ENCODE measurements at regions not wholly inside any gene's neighbourhood (a gene's known extent, or its start where the extent isn't known, plus 50 kb on each side); places are given as distances from the start of the nearest gene placed in this dataset.

DNA sequence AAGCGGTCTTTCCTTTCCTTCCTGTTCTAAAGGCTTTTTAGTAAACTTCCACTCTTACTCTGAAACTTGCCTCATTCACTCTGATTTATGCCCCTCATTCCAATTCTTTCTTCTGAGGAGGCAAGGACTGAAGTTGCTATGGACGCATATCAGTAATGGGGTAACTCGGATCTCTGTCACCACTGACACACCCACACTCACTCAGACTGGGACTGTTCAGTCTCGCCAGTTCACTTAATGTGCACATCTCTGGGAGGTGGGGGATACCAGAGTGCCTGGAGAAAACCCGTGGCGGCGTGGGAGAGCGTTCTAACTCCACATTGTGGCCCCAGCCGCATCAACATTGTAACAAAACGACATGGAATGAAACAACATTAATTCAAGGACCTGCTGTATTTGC is 1139.3 kb upstream of the CELF2 start:
- Histone ChIP-seq H3K27me3 (ENCODE audit: insufficient read depth, insufficient read length) (no peaks in the 10 kb centered on the region), H3K9me3 (ENCODE audit: insufficient read depth, low read length) (no peaks in the 10 kb centered on the region), H3K9ac (ENCODE audit: insufficient read length, low read depth) (no peak overlapping the region), H3K36me3 (ENCODE audit: insufficient read depth, insufficient read length, low read length) (no peaks in the 10 kb centered on the region), H3K4me1 (ENCODE audit: insufficient read depth, insufficient read length) (no peaks in the 10 kb centered on the region), H3K4me3 (ENCODE audit: insufficient read length, low read depth) (no peak overlapping the region)
- no peak for TF ChIP-seq SUZ12 (IDR thresholded peaks at IDR 0.05; ENCODE audit: extremely low read depth, insufficient read depth, insufficient read length)
- no peak for TF ChIP-seq ZNF274 (IDR thresholded peaks at IDR 0.05; ENCODE audit: low read depth, low read length)
- TF ChIP-seq YY1 (IDR thresholded peaks at IDR 0.05; ENCODE audit: insufficient read depth, insufficient read length): no peak
- no peak for DNase-seq (ENCODE audit: low read depth, low spot score)

DNA sequence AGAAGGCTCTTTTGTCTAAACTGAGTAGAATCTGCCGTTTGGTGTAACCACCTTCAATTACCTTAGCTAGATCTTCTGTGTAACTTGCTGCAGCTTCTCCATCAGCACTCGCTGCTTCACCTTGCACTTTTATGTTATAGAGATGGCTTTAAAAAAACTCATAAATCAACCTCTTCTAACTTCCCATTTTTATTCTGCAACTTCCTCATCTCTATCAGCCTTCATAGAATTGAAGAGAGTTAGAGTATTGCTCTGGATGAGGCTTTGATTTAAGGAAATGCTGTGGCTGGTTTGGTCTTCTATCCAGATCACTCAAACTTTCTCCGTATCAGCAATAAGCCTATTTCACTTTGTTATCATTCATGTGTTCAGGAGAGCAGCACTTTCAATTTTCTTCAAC is 1131.9 kb upstream of the CELF2 start:
- no peak for DNase-seq (ENCODE audit: low read depth, low spot score)
- Histone ChIP-seq H3K9ac (ENCODE audit: insufficient read length, low read depth) (no peak overlapping the region), H3K36me3 (ENCODE audit: insufficient read depth, insufficient read length, low read length) (no peaks in the 10 kb centered on the region), H3K27me3 (ENCODE audit: insufficient read depth, insufficient read length) (no peaks in the 10 kb centered on the region), H3K4me3 (ENCODE audit: insufficient read length, low read depth) (no peak overlapping the region), H3K9me3 (ENCODE audit: insufficient read depth, low read length) (no peaks in the 10 kb centered on the region), H3K4me1 (ENCODE audit: insufficient read depth, insufficient read length) (no peaks in the 10 kb centered on the region)
- TF ChIP-seq YY1 (IDR thresholded peaks at IDR 0.05; ENCODE audit: insufficient read depth, insufficient read length): no peak
- TF ChIP-seq SUZ12 (IDR thresholded peaks at IDR 0.05; ENCODE audit: extremely low read depth, insufficient read depth, insufficient read length): no peak
- no peak for TF ChIP-seq ZNF274 (IDR thresholded peaks at IDR 0.05; ENCODE audit: low read depth, low read length)

DNA sequence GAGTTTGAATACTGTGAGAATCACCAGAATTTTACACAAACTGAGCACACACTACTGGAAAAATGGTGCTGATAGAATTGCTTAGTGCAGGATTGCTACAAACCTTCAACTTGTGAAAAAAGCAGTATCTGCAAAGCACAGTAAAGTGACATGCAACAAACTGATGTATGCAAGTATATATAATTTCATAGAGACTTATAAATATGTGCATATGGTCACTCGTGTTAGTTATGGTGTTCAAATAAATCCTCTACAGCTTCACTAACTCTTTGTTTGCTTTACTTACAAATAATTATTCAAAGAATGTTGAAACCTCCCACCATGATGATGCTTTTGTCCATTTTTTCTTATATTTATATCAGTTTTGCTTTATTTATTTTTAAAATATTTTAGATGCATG is 1130.9 kb upstream of the CELF2 start:
- H3K4me1 ChIP-seq (ENCODE audit: insufficient read depth, insufficient read length): no peaks in the 10 kb centered on the region
- TF ChIP-seq ZNF274 (IDR thresholded peaks at IDR 0.05; ENCODE audit: low read depth, low read length): no peak
- no peak for TF ChIP-seq SUZ12 (IDR thresholded peaks at IDR 0.05; ENCODE audit: extremely low read depth, insufficient read depth, insufficient read length)
- TF ChIP-seq YY1 (IDR thresholded peaks at IDR 0.05; ENCODE audit: insufficient read depth, insufficient read length): no peak
- no peak overlapping the region for H3K9ac ChIP-seq (ENCODE audit: insufficient read length, low read depth)
- no peaks in the 10 kb centered on the region for H3K27me3 ChIP-seq (ENCODE audit: insufficient read depth, insufficient read length)
- H3K9me3 ChIP-seq (ENCODE audit: insufficient read depth, low read length): no peaks in the 10 kb centered on the region
- no peak overlapping the region for H3K4me3 ChIP-seq (ENCODE audit: insufficient read length, low read depth)
- no peak for DNase-seq (ENCODE audit: low read depth, low spot score)
- no peaks in the 10 kb centered on the region for H3K36me3 ChIP-seq (ENCODE audit: insufficient read depth, insufficient read length, low read length)

DNA sequence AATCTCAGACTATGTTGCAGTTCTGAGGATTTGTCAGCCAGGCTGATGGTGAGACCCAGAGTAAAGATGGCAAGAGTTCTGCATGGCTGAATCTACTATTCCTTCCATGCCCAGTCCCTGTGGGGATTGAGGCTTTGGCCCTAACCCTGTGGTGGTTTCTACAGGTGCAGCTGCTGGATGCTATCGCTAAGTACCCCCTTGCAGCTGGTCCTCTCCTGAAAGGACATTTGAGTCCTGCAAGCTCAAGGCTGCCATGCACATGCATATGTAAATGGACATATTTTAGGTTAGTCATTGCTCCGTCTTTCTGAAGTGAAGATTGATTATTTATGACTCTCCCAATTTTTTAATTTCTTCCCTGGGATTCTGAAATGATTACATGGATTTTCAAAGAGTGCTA is 1122.2 kb upstream of the CELF2 start:
- no peak for TF ChIP-seq SUZ12 (IDR thresholded peaks at IDR 0.05; ENCODE audit: extremely low read depth, insufficient read depth, insufficient read length)
- TF ChIP-seq ZNF274 (IDR thresholded peaks at IDR 0.05; ENCODE audit: low read depth, low read length): no peak
- no peak for TF ChIP-seq YY1 (IDR thresholded peaks at IDR 0.05; ENCODE audit: insufficient read depth, insufficient read length)

DNA sequence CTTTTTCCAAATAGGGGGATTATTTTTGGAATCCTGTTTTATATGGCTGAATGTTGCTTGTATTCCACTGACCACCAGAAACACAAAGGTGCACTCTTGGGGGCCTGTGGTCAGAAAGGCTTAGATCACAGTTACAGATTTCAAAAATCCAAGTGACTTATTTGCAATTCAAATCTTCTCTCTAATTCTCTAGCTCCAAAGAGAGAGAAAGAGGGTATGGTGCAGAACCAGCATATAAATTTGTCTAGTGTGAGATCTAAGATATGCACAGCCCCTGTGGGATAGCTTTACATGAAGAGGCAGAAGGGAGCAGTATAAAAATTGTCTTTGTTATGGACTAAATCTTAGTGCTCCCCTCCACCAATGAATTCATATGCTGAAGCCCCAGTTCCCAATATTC is 1121.7 kb upstream of the CELF2 start:
- Histone ChIP-seq H3K27me3 (ENCODE audit: insufficient read depth, insufficient read length) (no peaks in the 10 kb centered on the region), H3K4me3 (ENCODE audit: insufficient read length, low read depth) (no peak overlapping the region), H3K36me3 (ENCODE audit: insufficient read depth, insufficient read length, low read length) (no peaks in the 10 kb centered on the region), H3K9ac (ENCODE audit: insufficient read length, low read depth) (no peak overlapping the region), H3K9me3 (ENCODE audit: insufficient read depth, low read length) (no peaks in the 10 kb centered on the region), H3K4me1 (ENCODE audit: insufficient read depth, insufficient read length) (no peaks in the 10 kb centered on the region)
- TF ChIP-seq YY1 (IDR thresholded peaks at IDR 0.05; ENCODE audit: insufficient read depth, insufficient read length) (no peak), SUZ12 (IDR thresholded peaks at IDR 0.05; ENCODE audit: extremely low read depth, insufficient read depth, insufficient read length) (no peak), ZNF274 (IDR thresholded peaks at IDR 0.05; ENCODE audit: low read depth, low read length) (no peak)
- no peak for DNase-seq (ENCODE audit: low read depth, low spot score)

More for the DNA sequence above, 1122.2 kb upstream of the CELF2 start:
- no peak overlapping the region for H3K4me3 ChIP-seq (ENCODE audit: insufficient read length, low read depth)
- H3K4me1 ChIP-seq (ENCODE audit: insufficient read depth, insufficient read length): no peaks in the 10 kb centered on the region
- no peak overlapping the region for H3K9ac ChIP-seq (ENCODE audit: insufficient read length, low read depth)
- H3K9me3 ChIP-seq (ENCODE audit: insufficient read depth, low read length): no peaks in the 10 kb centered on the region
- DNase-seq (ENCODE audit: low read depth, low spot score): no peak
- H3K27me3 ChIP-seq (ENCODE audit: insufficient read depth, insufficient read length): no peaks in the 10 kb centered on the region
- H3K36me3 ChIP-seq (ENCODE audit: insufficient read depth, insufficient read length, low read length): no peaks in the 10 kb centered on the region

DNA sequence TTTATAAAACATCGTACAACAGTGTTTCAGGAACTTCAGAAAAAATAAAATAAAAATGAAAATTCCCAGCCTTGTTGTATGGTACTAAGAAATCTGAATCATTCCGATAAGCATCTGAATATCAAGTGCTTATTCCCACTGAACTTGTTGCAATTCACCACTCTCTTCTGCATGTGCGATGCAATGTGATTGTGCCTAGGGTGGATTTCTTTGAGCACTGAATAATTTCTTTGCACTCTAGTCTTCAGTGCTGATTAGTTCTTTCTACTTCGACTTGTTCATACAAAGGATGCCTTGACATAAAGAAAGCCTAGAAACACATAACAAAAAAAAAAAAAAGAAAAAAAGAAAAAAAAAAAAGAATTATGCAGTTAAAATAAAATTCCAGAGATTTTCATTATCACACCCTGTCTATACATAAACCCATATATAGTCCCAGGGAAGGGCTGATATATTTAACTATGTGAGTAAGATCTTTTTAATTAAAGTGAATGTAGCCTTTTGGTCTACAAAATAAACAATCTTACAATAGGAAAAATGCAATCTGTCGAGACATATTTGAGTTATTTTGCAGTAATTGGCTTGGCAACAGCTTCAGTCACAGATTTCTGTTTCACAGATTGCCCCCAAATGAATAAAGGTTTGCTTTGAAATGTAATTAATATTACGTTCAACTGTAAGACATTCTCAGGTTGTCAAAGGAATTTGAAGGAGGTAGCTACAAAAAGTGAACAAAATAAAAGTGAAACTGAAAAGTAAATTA is 1118.9 kb upstream of the CELF2 start:
- H3K4me1 ChIP-seq (ENCODE audit: insufficient read depth, insufficient read length): no peaks in the 10 kb centered on the region
- no peak overlapping the region for H3K4me3 ChIP-seq (ENCODE audit: insufficient read length, low read depth)
- DNase-seq (ENCODE audit: low read depth, low spot score): no peak
- no peaks in the 10 kb centered on the region for H3K9me3 ChIP-seq (ENCODE audit: insufficient read depth, low read length)
- H3K9ac ChIP-seq (ENCODE audit: insufficient read length, low read depth): no peak overlapping the region
- no peak for TF ChIP-seq YY1 (IDR thresholded peaks at IDR 0.05; ENCODE audit: insufficient read depth, insufficient read length)
- TF ChIP-seq SUZ12 (IDR thresholded peaks at IDR 0.05; ENCODE audit: extremely low read depth, insufficient read depth, insufficient read length): no peak
- no peak for TF ChIP-seq ZNF274 (IDR thresholded peaks at IDR 0.05; ENCODE audit: low read depth, low read length)
- no peaks in the 10 kb centered on the region for H3K27me3 ChIP-seq (ENCODE audit: insufficient read depth, insufficient read length)
- no peaks in the 10 kb centered on the region for H3K36me3 ChIP-seq (ENCODE audit: insufficient read depth, insufficient read length, low read length)

DNA sequence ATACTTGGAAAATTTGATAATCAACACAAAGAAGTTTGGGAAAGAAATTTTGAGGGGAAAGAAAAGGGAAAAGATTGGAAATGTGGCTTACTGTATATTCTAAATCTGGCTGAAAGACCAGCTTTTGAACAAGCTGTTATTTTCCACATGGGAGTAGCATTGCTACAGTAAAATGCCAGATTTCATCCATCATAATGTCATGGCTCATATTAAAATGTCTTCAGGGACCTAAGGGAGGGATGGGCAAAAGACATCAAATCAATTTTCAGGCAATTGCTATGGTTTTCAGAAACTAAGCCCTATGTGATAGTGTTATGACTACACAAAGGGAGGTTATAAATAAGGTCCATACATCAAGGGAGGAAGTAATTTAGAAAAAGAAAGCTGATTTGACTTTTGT is 1116.9 kb upstream of the CELF2 start:
- no peak overlapping the region for H3K9ac ChIP-seq (ENCODE audit: insufficient read length, low read depth)

More for the DNA sequence above, 1116.9 kb upstream of the CELF2 start:
- Histone ChIP-seq H3K4me3 (ENCODE audit: insufficient read length, low read depth) (no peak overlapping the region), H3K27me3 (ENCODE audit: insufficient read depth, insufficient read length) (no peaks in the 10 kb centered on the region), H3K36me3 (ENCODE audit: insufficient read depth, insufficient read length, low read length) (no peaks in the 10 kb centered on the region), H3K9me3 (ENCODE audit: insufficient read depth, low read length) (no peaks in the 10 kb centered on the region), H3K4me1 (ENCODE audit: insufficient read depth, insufficient read length) (no peaks in the 10 kb centered on the region)
- no peak for DNase-seq (ENCODE audit: low read depth, low spot score)
- no peak for TF ChIP-seq YY1 (IDR thresholded peaks at IDR 0.05; ENCODE audit: insufficient read depth, insufficient read length)
- TF ChIP-seq SUZ12 (IDR thresholded peaks at IDR 0.05; ENCODE audit: extremely low read depth, insufficient read depth, insufficient read length): no peak
- TF ChIP-seq ZNF274 (IDR thresholded peaks at IDR 0.05; ENCODE audit: low read depth, low read length): no peak
